OCI-LY1 (cell line): ENCODE measurements at regions not wholly inside any gene's neighbourhood (a gene's known extent, or its start where the extent isn't known, plus 50 kb on each side); places are given as distances from the start of the nearest gene placed in this dataset.

Experiments
- H2AFZ ChIP-seq: fragments of 200-600 bp; sonication (generic), shearing (Covaris generic); 2 replicates; pipeline ENCODE4 v1.6.0; 2014; ENCODE audit warnings: antibody characterized with exemption, mild to moderate bottlenecking, low read length
- H3F3A ChIP-seq: fragments of 200-600 bp; sonication (generic), shearing (Covaris generic); 2 replicates; pipeline ENCODE4 v1.6.0; 2014; ENCODE audit warnings: mild to moderate bottlenecking, antibody characterized with exemption, low read length, moderate library complexity; ENCODE audit not compliant: insufficient read depth
- H3K27ac ChIP-seq: fragments of 200-600 bp; sonication (generic); 2 replicates; pipeline ENCODE4 v1.5.1; 2014; ENCODE audit warnings: low read length, mixed run types, mild to moderate bottlenecking, low read depth; ENCODE audit not compliant: poor library complexity, severe bottlenecking
- H3K27me3 ChIP-seq: fragments of 200-600 bp; sonication (generic); 2 replicates; pipeline ENCODE4 v1.6.0; 2014; ENCODE audit warnings: antibody characterized with exemption, mild to moderate bottlenecking, low read length, moderate library complexity; ENCODE audit not compliant: insufficient read depth
- H3K36me3 ChIP-seq: fragments of 200-600 bp; sonication (generic); 2 replicates; pipeline ENCODE4 v1.6.1; 2014; ENCODE audit warnings: mild to moderate bottlenecking, antibody characterized with exemption, low read length, moderate library complexity, mixed read lengths; ENCODE audit not compliant: insufficient read depth
- H3K4me1 ChIP-seq: fragments of 200-600 bp; sonication (generic); 2 replicates; pipeline ENCODE4 v1.5.1; 2014; ENCODE audit warnings: mild to moderate bottlenecking, low read length, moderate library complexity; ENCODE audit not compliant: insufficient read depth, severe bottlenecking
- H3K4me2 ChIP-seq: fragments of 200-600 bp; sonication (generic), shearing (Covaris generic); 2 replicates; pipeline ENCODE4 v1.6.1; 2014; ENCODE audit warnings: low read length
- H3K4me3 ChIP-seq: fragments of 200-600 bp; sonication (generic); 2 replicates; pipeline ENCODE4 v1.5.1; 2014; ENCODE audit warnings: low read length, low read depth, mild to moderate bottlenecking, mixed read lengths; ENCODE audit not compliant: poor library complexity, severe bottlenecking
- H3K79me2 ChIP-seq: fragments of 200-600 bp; shearing (Covaris generic); 2 replicates; pipeline ENCODE4 v1.6.1; 2016; ENCODE audit warnings: mixed run types, low read length, mixed read lengths; ENCODE audit not compliant: insufficient read depth
- H3K9ac ChIP-seq: fragments of 200-600 bp; sonication (generic), shearing (Covaris generic); 2 replicates; pipeline ENCODE4 v1.6.1; 2014; ENCODE audit warnings: mild to moderate bottlenecking, low read length, mixed read lengths
- H3K9me2 ChIP-seq: fragments of 200-600 bp; sonication (generic), shearing (Covaris generic); 2 replicates; pipeline ENCODE4 v1.6.1; 2014; ENCODE audit warnings: low read depth, mild to moderate bottlenecking, low read length, mixed read lengths
- H3K9me3 ChIP-seq: fragments of 200-600 bp; shearing (Covaris generic); 2 replicates; pipeline ENCODE4 v1.6.1; 2014; ENCODE audit warnings: low read length, mixed read lengths
- H4K20me1 ChIP-seq: fragments of 200-600 bp; sonication (generic), shearing (Covaris generic); 2 replicates; pipeline ENCODE4 v1.6.0; 2016; ENCODE audit warnings: mild to moderate bottlenecking, low read length; ENCODE audit not compliant: insufficient read depth
- EZH2 ChIP-seq: fragments of 200-600 bp; sonication (generic), shearing (Covaris generic); IDR thresholded peaks from 2 replicates; pipeline ENCODE4 v1.8.0; 2017; ENCODE audit warnings: borderline replicate concordance, mixed run types, mild to moderate bottlenecking, antibody characterized with exemption, low read length, moderate library complexity, mixed read lengths
- TF ChIP-seq, protein P1 (sequence below): fragments of 200-600 bp; sonication (generic), shearing (Covaris generic); IDR thresholded peaks from 2 replicates; pipeline ENCODE4 v1.5.1; 2017; ENCODE audit warnings: mild to moderate bottlenecking, antibody characterized with exemption, low read length, moderate library complexity, mixed read lengths

DNA sequence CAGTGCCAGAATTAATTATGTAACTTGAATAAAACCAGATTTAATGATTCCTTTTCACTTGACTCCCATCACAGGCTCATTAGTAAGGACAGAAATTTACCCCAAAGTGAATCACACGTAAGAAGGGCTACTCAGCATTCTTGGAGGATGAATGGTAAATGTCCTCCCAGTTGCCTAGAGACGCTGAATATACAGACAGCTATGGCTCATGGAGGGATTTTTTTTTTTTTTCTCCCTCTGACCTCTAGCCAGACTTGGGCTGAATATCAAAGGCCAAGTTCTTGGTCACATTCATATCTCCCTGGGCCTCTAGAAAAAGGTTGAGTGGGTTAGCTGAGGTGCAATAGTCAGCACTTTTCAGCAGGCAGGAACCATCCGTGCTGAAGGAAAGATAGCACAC lies 77.5 kb downstream of the PHLDA1 start:
- H3K4me3 ChIP-seq, result no peak overlapping the region
- no peaks in the 10 kb centered on the region for H3K4me1 ChIP-seq
- no peak overlapping the region for H3K9ac ChIP-seq
- no peak overlapping the region for H3K27ac ChIP-seq
- H3K9me3 ChIP-seq, result no peaks in the 10 kb centered on the region
- no peaks in the 10 kb centered on the region for H3K36me3 ChIP-seq
- no peaks in the 10 kb centered on the region for H3K27me3 ChIP-seq
- no peak overlapping the region for H2AFZ ChIP-seq
- no peaks in the 10 kb centered on the region for H3K9me2 ChIP-seq
- H4K20me1 ChIP-seq, result no peaks in the 10 kb centered on the region
- no peaks in the 10 kb centered on the region for H3K79me2 ChIP-seq
- no peak overlapping the region for H3K4me2 ChIP-seq
- no peak for TF ChIP-seq EZH2
- TF ChIP-seq, protein P1, sequence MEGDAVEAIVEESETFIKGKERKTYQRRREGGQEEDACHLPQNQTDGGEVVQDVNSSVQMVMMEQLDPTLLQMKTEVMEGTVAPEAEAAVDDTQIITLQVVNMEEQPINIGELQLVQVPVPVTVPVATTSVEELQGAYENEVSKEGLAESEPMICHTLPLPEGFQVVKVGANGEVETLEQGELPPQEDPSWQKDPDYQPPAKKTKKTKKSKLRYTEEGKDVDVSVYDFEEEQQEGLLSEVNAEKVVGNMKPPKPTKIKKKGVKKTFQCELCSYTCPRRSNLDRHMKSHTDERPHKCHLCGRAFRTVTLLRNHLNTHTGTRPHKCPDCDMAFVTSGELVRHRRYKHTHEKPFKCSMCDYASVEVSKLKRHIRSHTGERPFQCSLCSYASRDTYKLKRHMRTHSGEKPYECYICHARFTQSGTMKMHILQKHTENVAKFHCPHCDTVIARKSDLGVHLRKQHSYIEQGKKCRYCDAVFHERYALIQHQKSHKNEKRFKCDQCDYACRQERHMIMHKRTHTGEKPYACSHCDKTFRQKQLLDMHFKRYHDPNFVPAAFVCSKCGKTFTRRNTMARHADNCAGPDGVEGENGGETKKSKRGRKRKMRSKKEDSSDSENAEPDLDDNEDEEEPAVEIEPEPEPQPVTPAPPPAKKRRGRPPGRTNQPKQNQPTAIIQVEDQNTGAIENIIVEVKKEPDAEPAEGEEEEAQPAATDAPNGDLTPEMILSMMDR, result no peak
- no peaks in the 10 kb centered on the region for H3F3A ChIP-seq

DNA sequence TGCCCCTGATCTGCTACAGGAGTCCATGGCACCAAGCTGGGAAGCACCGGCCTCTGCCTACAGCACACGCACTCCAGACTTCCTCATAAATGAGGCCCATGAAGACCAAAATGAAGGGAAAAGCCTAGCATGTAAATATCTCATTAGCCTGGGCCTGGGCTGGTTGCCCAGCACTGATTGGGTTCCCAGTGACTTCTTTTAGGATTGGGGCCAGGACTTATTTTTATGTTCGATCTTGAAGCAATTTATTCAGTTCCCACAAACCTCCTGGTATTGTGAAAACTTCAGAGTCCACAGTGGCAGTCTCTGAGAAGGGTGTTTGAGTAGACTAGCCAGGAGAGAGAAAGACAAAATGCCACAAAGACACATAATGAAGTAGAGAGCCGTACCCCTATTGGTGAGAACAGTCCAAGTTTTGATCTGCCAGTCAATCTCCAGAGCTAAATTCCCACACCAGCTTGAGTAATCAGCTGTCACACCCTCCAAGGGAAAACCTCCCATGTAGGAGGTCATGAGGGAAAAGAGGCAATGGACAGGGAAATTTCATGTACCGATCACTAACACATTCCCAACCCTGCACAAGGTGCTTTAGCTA lies 78.2 kb downstream of the PHLDA1 start:
- TF ChIP-seq EZH2, result no peak
- TF ChIP-seq, protein P1, result no peak
- no peaks in the 10 kb centered on the region for H3K27me3 ChIP-seq
- no peak overlapping the region for H2AFZ ChIP-seq
- H3K4me1 ChIP-seq, result no peaks in the 10 kb centered on the region
- no peaks in the 10 kb centered on the region for H4K20me1 ChIP-seq
- no peaks in the 10 kb centered on the region for H3K9me2 ChIP-seq
- no peaks in the 10 kb centered on the region for H3K79me2 ChIP-seq
- H3K9ac ChIP-seq, result no peak overlapping the region
- no peak overlapping the region for H3K4me3 ChIP-seq
- H3K36me3 ChIP-seq, result no peaks in the 10 kb centered on the region
- no peaks in the 10 kb centered on the region for H3K9me3 ChIP-seq
- no peaks in the 10 kb centered on the region for H3F3A ChIP-seq
- no peak overlapping the region for H3K27ac ChIP-seq
- H3K4me2 ChIP-seq, result no peak overlapping the region

DNA sequence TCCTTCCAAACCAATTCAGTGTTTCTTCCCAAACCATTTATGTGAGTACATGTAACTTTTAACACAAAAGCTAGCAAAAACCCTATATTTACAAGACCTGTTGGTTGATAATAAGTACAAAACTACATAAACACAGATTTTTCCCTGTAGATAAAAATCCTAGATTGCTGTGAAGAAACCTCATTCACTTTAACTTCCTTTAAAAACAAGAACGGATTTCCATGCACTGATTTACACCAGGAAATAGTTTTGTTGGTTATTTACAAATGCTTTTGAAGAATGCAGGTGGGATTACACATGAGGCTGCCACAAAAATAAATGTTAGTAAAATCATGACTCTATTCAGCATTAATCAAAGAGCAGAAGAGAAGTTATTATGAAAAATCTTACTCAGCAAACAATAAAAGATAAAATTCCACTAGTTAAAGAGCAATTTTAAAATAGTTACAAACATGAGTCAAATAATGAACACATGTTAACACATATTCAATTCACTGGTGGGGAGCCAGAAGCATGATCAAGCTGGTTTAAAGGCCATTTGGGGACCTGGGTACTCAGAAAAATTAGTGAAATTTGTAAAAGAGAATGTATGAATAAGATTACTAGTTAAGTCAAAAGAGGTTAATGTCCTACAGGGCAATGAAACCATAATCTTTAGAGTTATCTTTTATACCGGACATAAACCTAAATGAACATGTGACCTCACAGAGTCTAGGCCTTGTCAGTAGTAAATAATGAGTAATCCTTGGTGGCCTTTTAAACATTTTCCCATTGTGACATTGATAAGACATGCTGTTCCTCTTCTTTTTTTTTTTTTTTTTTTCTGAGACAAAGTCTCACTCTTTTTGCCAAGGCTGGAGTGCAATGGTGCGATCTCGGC lies 79.9 kb downstream of the PHLDA1 start:
- no peak overlapping the region for H3K4me3 ChIP-seq
- H3K27ac ChIP-seq, result no peak overlapping the region
- H3K9me3 ChIP-seq, result no peaks in the 10 kb centered on the region
- H3K36me3 ChIP-seq, result no peaks in the 10 kb centered on the region
- H4K20me1 ChIP-seq, result no peaks in the 10 kb centered on the region
- H2AFZ ChIP-seq, result no peak overlapping the region
- no peak overlapping the region for H3K9ac ChIP-seq
- TF ChIP-seq, protein P1, result no peak
- no peak for TF ChIP-seq EZH2
- no peaks in the 10 kb centered on the region for H3K4me1 ChIP-seq
- H3K79me2 ChIP-seq, result no peaks in the 10 kb centered on the region
- H3K9me2 ChIP-seq, result no peaks in the 10 kb centered on the region
- H3F3A ChIP-seq, result no peaks in the 10 kb centered on the region
- no peak overlapping the region for H3K4me2 ChIP-seq
- H3K27me3 ChIP-seq, result no peaks in the 10 kb centered on the region
